ENCODE measurements at regions not wholly inside any gene's neighbourhood (a gene's known extent, or its start where the extent isn't known, plus 50 kb on each side); places are given as distances from the start of the nearest gene placed in this dataset.

GRCh38 chr5:155307229-155307628, 293.7 kb downstream of the KIF4B start:
- no peak overlapping the region for H3K27ac ChIP-seq
- H3K4me3 ChIP-seq: no peak overlapping the region
- no peaks in the 10 kb centered on the region for H3K36me3 ChIP-seq
- H3K27me3 ChIP-seq: no peaks in the 10 kb centered on the region
- DNase-seq: no peak
- no peaks in the 10 kb centered on the region for H3K4me1 ChIP-seq
- H3K9me3 ChIP-seq: no peaks in the 10 kb centered on the region
- TF ChIP-seq POLR2A (IDR thresholded peaks at IDR 0.05) (no peak), CTCF (IDR thresholded peaks at IDR 0.05) (no peak)
- 90 to 97% (median 95%) methylated on average over 3 of the region's 3 CpGs for WGBS, 4 donors
- ATAC-seq: no peak
- intact Hi-C loops (cut with DNase I): no loop called here

- Histone ChIP-seq H3K4me3 (no peak overlapping the region), H3K27me3 (no peaks in the 10 kb centered on the region), H3K27ac (no peak overlapping the region), H3K4me1 (no peaks in the 10 kb centered on the region), H3K36me3 (no peaks in the 10 kb centered on the region), H3K9me3 (no peaks in the 10 kb centered on the region)
- intact Hi-C loops (cut with DNase I): no loop called here
- no peak for TF ChIP-seq POLR2A (IDR thresholded peaks at IDR 0.05)
- TF ChIP-seq CTCF (IDR thresholded peaks at IDR 0.05): no peak
- no peak for DNase-seq
- no peak for ATAC-seq
These were observed 294.7 kb downstream of the KIF4B start for GRCh38 chr5:155308289-155308688.

GRCh38 chr5:155309021-155309746, 295.6 kb downstream of the KIF4B start:
- no peaks in the 10 kb centered on the region for H3K4me1 ChIP-seq
- ATAC-seq (no peak), DNase-seq (no peak)
- 68 to 78% (median 72%) methylated on average over 4 of the region's 4 CpGs for WGBS, 4 donors
- no peaks in the 10 kb centered on the region for H3K27me3 ChIP-seq
- H3K4me3 ChIP-seq: no peak overlapping the region
- H3K36me3 ChIP-seq: no peaks in the 10 kb centered on the region
- no peaks in the 10 kb centered on the region for H3K9me3 ChIP-seq
- TF ChIP-seq CTCF (IDR thresholded peaks at IDR 0.05) (no peak), POLR2A (IDR thresholded peaks at IDR 0.05) (no peak)
- no peak overlapping the region for H3K27ac ChIP-seq
- intact Hi-C loops (cut with DNase I): no loop called here

DNA sequence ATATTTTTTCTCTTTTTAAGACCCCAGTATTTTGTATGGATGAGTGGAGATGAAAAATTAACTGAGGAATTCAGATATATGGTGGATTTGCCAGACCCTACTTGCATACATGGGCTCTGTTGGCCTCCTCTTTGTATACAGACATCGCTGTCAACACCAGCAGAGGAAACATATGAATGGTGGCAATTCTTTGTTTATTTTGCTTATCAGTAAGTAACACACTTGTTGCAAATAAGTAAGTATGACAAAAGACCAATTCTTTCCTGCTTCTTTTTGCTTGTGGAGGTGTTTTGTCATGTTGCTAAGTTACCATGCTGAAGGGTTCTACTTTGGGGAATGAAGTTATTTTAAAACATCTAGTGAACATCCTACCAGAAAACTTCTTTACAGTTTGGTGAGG, 298.2 kb downstream of the KIF4B start:
- ATAC-seq: no peak
- no peak for TF ChIP-seq CTCF (IDR thresholded peaks at IDR 0.05)
- no peak for TF ChIP-seq POLR2A (IDR thresholded peaks at IDR 0.05)
- WGBS, 4 donors: 58 to 69% (median 59%) methylated on average over 1 of the region's 1 CpG

More for the DNA sequence above, 298.2 kb downstream of the KIF4B start:
- Histone ChIP-seq H3K27ac (no peak overlapping the region), H3K9me3 (no peaks in the 10 kb centered on the region), H3K27me3 (no peaks in the 10 kb centered on the region), H3K4me3 (no peak overlapping the region), H3K4me1 (no peaks in the 10 kb centered on the region), H3K36me3 (no peaks in the 10 kb centered on the region)
- intact Hi-C loops (cut with DNase I): no loop called here
- no peak for DNase-seq
